H1 (cell line): ENCODE measurements at regions not wholly inside any gene's neighbourhood (a gene's known extent, or its start where the extent isn't known, plus 50 kb on each side); places are given as distances from the start of the nearest gene placed in this dataset.

Experiments used
- CTCF ChIA-PET: fragments of 300-600 bp; sonication (Branson Sonifier 250); formaldehyde crosslinking; loops from one replicate; lab custom pipeline; 2021; ENCODE audit not compliant: partially characterized antibody; lab: Charles Lee
- POLR2A ChIA-PET: fragments of 300-600 bp; sonication (Branson Sonifier 250); formaldehyde crosslinking; loops from one replicate; lab custom pipeline; 2021; ENCODE audit warnings: inconsistent platforms; ENCODE audit not compliant: partially characterized antibody; lab: Charles Lee
- DNase-seq, 2 experiments: peaks; one replicate each; pipeline versions ENCODE4 v3.0.0 to v3.0.0-alpha.2; 2010 to 2022; ENCODE audit warnings: low spot score in 2 of 2, low read depth in 1 of 2, mixed read lengths in 1 of 2
- FAIRE-seq: peaks from 2 replicates; lab custom pipeline; 2011; peaks lifted over from hg19 to GRCh38; lab: Jason Lieb, UNC
- H2AFZ ChIP-seq: 2 replicates; pipeline ENCODE4 v1.8.1; 2012; ENCODE audit warnings: low read length, inconsistent platforms
- H2AK5ac ChIP-seq: 2 replicates; pipeline ENCODE4 v1.6.1; 2013; ENCODE audit warnings: low read depth, low read length
- H2BK120ac ChIP-seq: replicated peaks from 2 replicates; pipeline ENCODE3; 2013; ENCODE audit warnings: low read depth, low read length, inconsistent platforms
- H2BK12ac ChIP-seq: 2 replicates; pipeline ENCODE4 v1.6.1; 2013; ENCODE audit warnings: low read depth, low read length
- H2BK15ac ChIP-seq: 2 replicates; pipeline ENCODE4 v1.6.1; 2013; ENCODE audit warnings: low read length
- H2BK20ac ChIP-seq: 2 replicates; pipeline ENCODE4 v1.6.1; 2013; ENCODE audit warnings: low read length
- H2BK5ac ChIP-seq: 2 replicates; pipeline ENCODE4 v1.6.1; 2013; ENCODE audit warnings: low read depth, low read length
- H3K14ac ChIP-seq: 2 replicates; pipeline ENCODE4 v1.6.1; 2013; ENCODE audit warnings: inconsistent platforms; ENCODE audit not compliant: insufficient read length
- H3K18ac ChIP-seq: 2 replicates; pipeline ENCODE4 v1.6.1; 2013; ENCODE audit warnings: low read length; ENCODE audit errors: extremely low read depth
- H3K23ac ChIP-seq: 2 replicates; pipeline ENCODE4 v1.6.1; 2013; ENCODE audit warnings: inconsistent platforms; ENCODE audit not compliant: insufficient read length
- H3K23me2 ChIP-seq: 2 replicates; pipeline ENCODE4 v1.6.1; 2013; ENCODE audit warnings: low read depth, low read length
- H3K27ac ChIP-seq: 2 replicates; pipeline ENCODE4 v1.6.1; 2011; ENCODE audit warnings: low read depth, low read length, inconsistent platforms
- H3K27me3 ChIP-seq, 4 experiments: replicated peaks in 1 of 4; 1 replicate in 1 of 4; 2 replicates in 3 of 4; pipeline versions ENCODE4 v1.6.1 to v1.8.1; 2011 to 2013; ENCODE audit warnings: low read length in 3 of 4, mild to moderate bottlenecking in 3 of 4, inconsistent platforms in 2 of 4, mixed read lengths in 2 of 4, moderate library complexity in 1 of 4; ENCODE audit not compliant: control insufficient read depth in 3 of 4, insufficient read depth in 3 of 4; ENCODE audit errors: extremely low read depth in 1 of 4
- H3K36me3 ChIP-seq, 4 experiments: 2 replicates each; pipeline versions ENCODE4 v1.6.1 to v1.8.1; 2011 to 2013; ENCODE audit warnings: mild to moderate bottlenecking in 4 of 4, low read length in 3 of 4, moderate library complexity in 2 of 4, control low read depth in 1 of 4, inconsistent platforms in 1 of 4; ENCODE audit not compliant: insufficient read depth in 4 of 4, control insufficient read depth in 2 of 4
- H3K4ac ChIP-seq: replicated peaks from 2 replicates; pipeline ENCODE3; 2013; ENCODE audit warnings: low read length, low read depth, mixed read lengths, inconsistent platforms; ENCODE audit not compliant: insufficient read length
- H3K4me1 ChIP-seq, 4 experiments: replicated peaks in 1 of 4; 1 replicate in 1 of 4; 2 replicates in 3 of 4; pipeline versions ENCODE4 v1.6.1 to v1.8.1; 2011 to 2013; ENCODE audit warnings: low read length in 3 of 4, inconsistent platforms in 2 of 4, mixed read lengths in 1 of 4; ENCODE audit not compliant: insufficient read depth in 4 of 4, control insufficient read depth in 3 of 4
- H3K4me2 ChIP-seq, 2 experiments: 2 replicates each; pipeline versions ENCODE4 v1.6.1 to v1.8.1; 2011 to 2013; ENCODE audit warnings: low read depth in 2 of 2, low read length in 2 of 2, control low read depth in 1 of 2, inconsistent platforms in 1 of 2, mild to moderate bottlenecking in 1 of 2; ENCODE audit not compliant: insufficient read depth in 1 of 2
- H3K4me3 ChIP-seq, 4 experiments: fragments of 200-600, 300-600 bp in 1 of 4; sonication (generic), shearing (Covaris generic), sonication (Bioruptor Twin) in 1 of 4; 2 replicates each; pipeline versions ENCODE4 v1.5.1 to v1.8.1; 2011 to 2016; ENCODE audit warnings: low read length in 4 of 4, low read depth in 3 of 4, control low read depth in 2 of 4, inconsistent platforms in 2 of 4, mild to moderate bottlenecking in 2 of 4, mixed read lengths in 1 of 4, moderate library complexity in 1 of 4; ENCODE audit not compliant: insufficient read depth in 2 of 4; ENCODE audit errors: extremely low read depth in 1 of 4
- H3K56ac ChIP-seq: replicated peaks from 2 replicates; pipeline ENCODE3; 2013; ENCODE audit warnings: low read depth, mild to moderate bottlenecking, mixed read lengths, low read length, inconsistent platforms; ENCODE audit not compliant: insufficient read length
- H3K79me1 ChIP-seq: 2 replicates; pipeline ENCODE4 v1.6.1; 2013; ENCODE audit warnings: low read depth, low read length, control low read depth
- H3K79me2 ChIP-seq, 2 experiments: 2 replicates each; pipeline versions ENCODE4 v1.6.1 to v1.8.1; 2012 to 2013; ENCODE audit warnings: low read length in 2 of 2, mild to moderate bottlenecking in 2 of 2, inconsistent platforms in 1 of 2; ENCODE audit not compliant: insufficient read depth in 2 of 2, control insufficient read depth in 1 of 2
- H3K9ac ChIP-seq, 4 experiments: replicated peaks in 1 of 4; 1 replicate in 1 of 4; 2 replicates in 3 of 4; pipeline versions ENCODE4 v1.6.1 to v1.8.1; 2011 to 2013; ENCODE audit warnings: low read depth in 3 of 4, low read length in 3 of 4, control low read depth in 2 of 4, mild to moderate bottlenecking in 2 of 4, moderate library complexity in 2 of 4, inconsistent platforms in 1 of 4; ENCODE audit errors: extremely low read depth in 1 of 4
- H3K9me3 ChIP-seq, 2 experiments: 2 replicates each; pipeline versions ENCODE4 v1.6.1 to v1.8.1; 2012 to 2013; ENCODE audit warnings: mild to moderate bottlenecking in 2 of 2, moderate library complexity in 2 of 2, control low read depth in 1 of 2, inconsistent platforms in 1 of 2, low read depth in 1 of 2, low read length in 1 of 2, mixed read lengths in 1 of 2; ENCODE audit not compliant: insufficient read depth in 2 of 2
- H4K20me1 ChIP-seq, 2 experiments: replicated peaks in 1 of 2; 2 replicates each; pipeline versions ENCODE3 to v1.8.1; 2011 to 2013; ENCODE audit warnings: inconsistent platforms in 2 of 2, low read length in 2 of 2, mild to moderate bottlenecking in 1 of 2; ENCODE audit not compliant: insufficient read depth in 2 of 2, control insufficient read depth in 1 of 2
- H4K5ac ChIP-seq: 2 replicates; pipeline ENCODE4 v1.6.1; 2013; ENCODE audit warnings: low read length, low read depth, mixed read lengths, inconsistent platforms; ENCODE audit not compliant: insufficient read length
- H4K8ac ChIP-seq: 2 replicates; pipeline ENCODE4 v1.8.0; 2013; ENCODE audit warnings: mild to moderate bottlenecking, moderate library complexity, low read length, inconsistent platforms; ENCODE audit not compliant: insufficient read depth; ENCODE audit errors: extremely low read depth
- H4K91ac ChIP-seq: replicated peaks from 2 replicates; pipeline ENCODE3; 2013; ENCODE audit warnings: low read length, mixed read lengths, inconsistent platforms; ENCODE audit not compliant: insufficient read length
- BCL11A ChIP-seq, 2 experiments: IDR thresholded peaks; one replicate each; pipeline ENCODE4 v1.6.1; 2011; ENCODE audit warnings: low read depth in 2 of 2, low read length in 2 of 2, mild to moderate bottlenecking in 2 of 2
- BRCA1 ChIP-seq: IDR thresholded peaks from 2 replicates; pipeline ENCODE4 v1.6.1; 2012; ENCODE audit warnings: low read depth, low read length, improper control_type of control experiment
- CBX8 ChIP-seq: fragments of 300-800, 300-1000 bp; sonication (generic); IDR thresholded peaks from 2 replicates; pipeline ENCODE4 v1.7.1; 2016; ENCODE audit warnings: low read depth, low read length, borderline replicate concordance
- CEBPB ChIP-seq: IDR thresholded peaks from 2 replicates; pipeline ENCODE4 v1.6.1; 2012; ENCODE audit warnings: low read depth, low read length
- CTCF ChIP-seq, 3 experiments: IDR thresholded peaks; 1 replicate in 2 of 3; 2 replicates in 1 of 3; pipeline versions ENCODE4 v1.5.1 to v1.6.1; 2011; ENCODE audit warnings: low read length in 3 of 3, mild to moderate bottlenecking in 3 of 3, inconsistent platforms in 2 of 3, low read depth in 1 of 3, moderate library complexity in 1 of 3; ENCODE audit not compliant: insufficient read depth in 1 of 3; ENCODE audit errors: control extremely low read depth in 1 of 3
- EGR1 ChIP-seq: IDR thresholded peaks from 2 replicates; pipeline ENCODE4 v1.6.1; 2011; ENCODE audit warnings: low read depth, low read length, borderline replicate concordance
- EP300 ChIP-seq, 2 experiments: IDR thresholded peaks; 1 replicate in 1 of 2; 2 replicates in 1 of 2; pipeline ENCODE4 v1.6.1; 2011 to 2012; ENCODE audit warnings: low read depth in 2 of 2, low read length in 2 of 2, mild to moderate bottlenecking in 2 of 2, borderline replicate concordance in 1 of 2, inconsistent platforms in 1 of 2, moderate library complexity in 1 of 2
- FOSL1 ChIP-seq: IDR thresholded peaks from 2 replicates; pipeline ENCODE4 v1.6.1; 2011; ENCODE audit warnings: mild to moderate bottlenecking, low read depth, low read length, moderate library complexity; ENCODE audit not compliant: insufficient read depth
- NRF1 ChIP-seq: IDR thresholded peaks from 2 replicates; pipeline ENCODE4 v1.6.1; 2011; ENCODE audit warnings: mild to moderate bottlenecking, low read depth, low read length, improper control_type of control experiment
- SIRT6 ChIP-seq: IDR thresholded peaks from one replicate; pipeline ENCODE4 v1.7.1; 2012; ENCODE audit warnings: low read length, inconsistent platforms
- SP1 ChIP-seq: IDR thresholded peaks from 2 replicates; pipeline ENCODE4 v1.6.1; 2011; ENCODE audit warnings: low read depth, low read length
- SUZ12 ChIP-seq: fragments of 200-600 bp; sonication (generic); IDR thresholded peaks from 2 replicates; pipeline ENCODE4 v1.6.1; 2012; ENCODE audit warnings: mild to moderate bottlenecking, inconsistent platforms, low read length, moderate library complexity, mixed read lengths
- TCF12 ChIP-seq: IDR thresholded peaks from 2 replicates; pipeline ENCODE4 v1.6.1; 2011; ENCODE audit warnings: low read depth, mild to moderate bottlenecking, low read length
- YY1 ChIP-seq: IDR thresholded peaks from 2 replicates; pipeline ENCODE4 v1.6.1; 2011; ENCODE audit warnings: low read depth, mild to moderate bottlenecking, low read length
- WGBS, 2 experiments: shearing (Covaris generic) in 1 of 2; methylation state at CpG; one replicate each; pipeline versions ENCODE4 v1.1.6 to v1.1.7; 2013 to 2015; ENCODE audit warnings: low lambda C conversion rate in 2 of 2, mixed read lengths in 2 of 2, inconsistent platforms in 1 of 2, low coverage in 1 of 2, missing lambda C conversion rate in 1 of 2; ENCODE audit not compliant: insufficient replicate concordance in 2 of 2, insufficient coverage in 1 of 2, insufficient read length in 1 of 2; ENCODE audit errors: extremely low coverage in 1 of 2, missing lambda C conversion rate in 1 of 2; 5-methylcytosine and 5-hydroxymethylcytosine counted together

- H4K8ac ChIP-seq = no peak overlapping the region
- no peaks in the 10 kb centered on the region for H3K27me3 ChIP-seq
- H3K4me3 ChIP-seq = no peak overlapping the region
- no peaks in the 10 kb centered on the region for H3K9me3 ChIP-seq
- no peaks in the 10 kb centered on the region for H3K79me2 ChIP-seq
- ChIA-PET POLR2A (no interaction called here), CTCF (no interaction called here)
- no peak overlapping the region for H2BK5ac ChIP-seq
- no peak overlapping the region for H3K14ac ChIP-seq
- H2BK15ac ChIP-seq = no peak overlapping the region
- H2BK20ac ChIP-seq = no peak overlapping the region
- no peak overlapping the region for H2AK5ac ChIP-seq
- no peak overlapping the region for H3K27ac ChIP-seq
- DNase-seq = no peak
- no peak overlapping the region for H2BK12ac ChIP-seq
- no peak overlapping the region for H4K5ac ChIP-seq
- H2AFZ ChIP-seq = no peak overlapping the region
- no peak for FAIRE-seq
- no peaks in the 10 kb centered on the region for H3K79me1 ChIP-seq
- H3K4me1 ChIP-seq = no peaks in the 10 kb centered on the region
- H3K23me2 ChIP-seq = no peaks in the 10 kb centered on the region; the same call in 1 of the 2 replicates
- no peaks in the 10 kb centered on the region; a peak in 1 of 8 replicates for H3K36me3 ChIP-seq
- H3K4ac ChIP-seq = no peak overlapping the region
- no peak overlapping the region for H3K9ac ChIP-seq
- H4K20me1 ChIP-seq = no peaks in the 10 kb centered on the region
- H3K23ac ChIP-seq = no peak overlapping the region
- no peak overlapping the region for H3K4me2 ChIP-seq
- H3K18ac ChIP-seq = no peak overlapping the region
- no peak overlapping the region for H3K56ac ChIP-seq
- no peak overlapping the region for H2BK120ac ChIP-seq
- H4K91ac ChIP-seq = no peak overlapping the region
- 88% methylated on average over 4 of the region's 4 CpGs; no CpG with 5 or more reads in 1 of the 2 experiments for WGBS, 2 experiments
- TF ChIP-seq BRCA1 (no peak), SP1 (no peak), EP300 (IDR thresholded peaks at IDR 0.05; ENCODE audit: borderline replicate concordance in 1 of 2, low read depth in 2 of 2, low read length in 2 of 2) (no peak), TCF12 (no peak), BCL11A (IDR thresholded peaks at IDR 0.05; ENCODE audit: low read depth in 2 of 2, low read length in 2 of 2) (no peak), CEBPB (no peak), CBX8 (no peak), YY1 (no peak), EGR1 (no peak), SUZ12 (no peak), SIRT6 (no peak), NRF1 (no peak), CTCF (IDR thresholded peaks at IDR 0.05; ENCODE audit: control extremely low read depth in 1 of 3, insufficient read depth in 1 of 3, low read depth in 1 of 3, low read length in 3 of 3) (no peak), FOSL1 (no peak)
These were observed 702.0 kb downstream of the CDH11 start for GRCh38 chr16:64419832-64420231.
